H4 (cell line): ENCODE measurements at regions not wholly inside any gene's neighbourhood (a gene's known extent, or its start where the extent isn't known, plus 50 kb on each side); places are given as distances from the start of the nearest gene placed in this dataset.

Experiments used
- DNase-seq: peaks from one replicate; pipeline ENCODE4 v3.0.0-alpha.2; 2015; ENCODE audit warnings: low spot score

GRCh38 chr5:51278539-51278938 is 104.7 kb upstream of the ISL1 start:
- DNase-seq: no peak

- no peak for DNase-seq
Measured at GRCh38 chr5:51279983-51280706, 103.1 kb upstream of the ISL1 start.

- no peak for DNase-seq
Measured at GRCh38 chr5:51286046-51286445, 97.2 kb upstream of the ISL1 start.

- no peak for DNase-seq
Measured at GRCh38 chr5:51302343-51302742, 80.9 kb upstream of the ISL1 start.

- DNase-seq: no peak
Measured at GRCh38 chr5:51326844-51327243, 56.4 kb upstream of the ISL1 start.
